GM19438 (cell line): ENCODE measurements at regions not wholly inside any gene's neighbourhood (a gene's known extent, or its start where the extent isn't known, plus 50 kb on each side); places are given as distances from the start of the nearest gene placed in this dataset.
A peak's percentile ranks its signal among the peaks of the same experiment; 100 is the strongest.

Source experiments
- ATAC-seq: cut with Tn5 transposase; IDR thresholded peaks from one replicate; pipeline ENCODE4 v1.9.1; 2021; ENCODE audit warnings: low read depth; ENCODE audit not compliant: unreplicated experiment

DNA sequence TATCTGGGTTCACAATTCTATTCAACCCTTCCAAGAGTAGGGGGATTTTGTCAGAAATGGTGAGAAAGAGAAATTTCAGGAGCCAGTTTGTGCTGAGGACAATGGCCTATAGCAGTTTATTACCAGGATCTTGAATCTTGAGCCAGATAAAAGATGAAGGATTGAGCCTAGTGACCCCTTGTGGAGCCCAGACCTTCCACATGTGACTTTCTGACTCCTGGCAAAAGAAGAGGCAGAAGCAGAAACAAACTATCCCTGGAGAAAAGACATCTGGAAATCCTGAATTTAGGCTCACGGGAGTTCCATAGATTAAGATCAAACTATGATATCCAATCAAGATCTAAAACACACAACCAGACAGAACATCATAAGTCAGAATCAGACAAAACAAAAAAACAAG, 60.9 kb upstream of the CHRM2 start:
- ATAC-seq, result no peak

DNA sequence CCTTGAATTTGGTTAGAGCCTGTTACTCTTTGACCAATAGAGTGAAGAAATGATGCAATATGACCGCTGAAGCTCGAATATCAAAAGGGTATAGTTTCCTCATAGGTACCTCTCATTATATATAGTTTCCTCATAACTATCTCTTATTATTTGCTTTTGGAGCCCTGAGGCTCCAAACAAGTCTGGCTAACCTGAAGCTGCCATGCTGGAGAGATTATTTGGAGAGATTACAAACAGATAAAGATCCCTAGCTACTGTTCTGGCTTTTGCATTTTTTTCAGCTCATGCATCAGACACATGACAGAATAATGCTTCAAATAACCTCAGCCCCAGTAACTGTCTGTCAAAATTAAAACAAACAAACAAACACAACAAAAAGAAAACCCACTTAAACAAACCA, 65.4 kb upstream of the CHRM2 start:
- ATAC-seq, result no peak

DNA sequence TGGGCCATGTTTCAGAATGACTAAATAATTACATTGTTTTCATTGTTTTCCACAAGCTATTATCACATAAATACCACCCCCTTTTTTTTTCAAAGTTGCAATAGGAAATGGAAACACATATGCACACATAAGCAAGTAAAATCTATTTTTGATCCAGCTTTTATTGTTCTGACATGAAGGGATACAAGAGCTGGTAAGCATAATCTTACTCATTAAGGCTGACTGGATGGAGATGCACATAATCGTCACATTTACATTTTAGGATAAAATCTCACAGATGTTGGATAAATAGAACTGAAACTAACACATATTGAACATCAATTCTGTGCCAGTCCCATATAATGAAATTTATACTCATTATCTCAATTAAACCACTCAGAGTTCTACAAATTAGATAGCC, 84.5 kb upstream of the CHRM2 start:
- ATAC-seq, result no peak

DNA sequence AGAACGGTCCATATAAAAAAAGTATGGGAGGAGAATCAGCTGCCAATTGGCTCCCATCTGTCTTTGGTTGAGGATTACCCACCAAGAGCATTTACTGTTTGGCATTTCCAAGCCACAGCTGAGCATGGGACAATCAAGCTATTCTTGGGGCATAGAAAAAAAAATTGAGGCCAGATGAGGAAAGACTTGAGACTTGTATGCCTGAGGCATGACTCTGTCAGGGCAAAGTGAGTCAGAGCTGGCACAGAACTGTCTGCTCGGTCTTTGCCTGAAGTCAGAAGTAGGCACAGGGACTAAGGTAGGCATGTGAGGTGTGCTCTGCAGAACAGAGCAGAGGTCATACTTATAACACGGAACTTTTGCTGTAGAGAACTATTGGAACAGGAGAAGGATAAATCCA, 126.5 kb upstream of the CHRM2 start:
- no peak for ATAC-seq

DNA sequence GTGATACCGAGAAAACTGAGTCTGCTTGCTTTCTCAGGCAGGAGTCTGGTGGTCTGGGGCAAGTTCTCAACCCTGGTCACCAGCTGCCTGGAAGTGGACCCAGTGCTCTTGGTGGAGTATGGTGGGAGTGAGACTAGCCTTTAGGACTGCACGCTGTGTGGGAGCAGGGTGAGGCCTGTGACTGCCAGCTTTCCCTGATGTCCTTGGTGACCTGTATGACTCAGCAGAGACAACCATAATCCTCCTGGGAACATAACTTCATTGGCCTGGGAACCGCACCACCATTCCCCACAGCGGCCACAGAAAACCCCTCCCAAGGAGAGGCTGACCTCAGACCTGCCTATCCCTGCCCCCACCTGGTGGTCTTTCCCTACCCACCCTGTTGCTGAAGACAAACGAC, 139.5 kb upstream of the CHRM2 start:
- no peak for ATAC-seq

DNA sequence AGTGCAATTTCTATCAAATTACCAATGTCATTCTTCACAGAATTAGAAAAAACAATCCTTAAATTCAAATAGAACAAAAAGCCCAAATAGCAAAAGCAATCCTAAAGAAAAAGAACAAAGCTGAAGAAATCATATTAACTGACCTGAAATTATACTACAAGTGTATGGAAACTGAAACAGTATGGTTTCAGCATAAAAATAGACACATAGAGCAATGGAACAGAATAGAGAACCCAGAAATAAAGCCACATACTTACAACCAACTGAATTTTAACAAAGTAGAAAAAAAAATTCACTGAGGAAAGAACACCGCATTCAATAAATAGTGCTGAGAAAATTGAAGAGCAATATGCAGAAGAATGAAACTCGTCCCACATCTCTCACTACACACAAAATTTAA, 142.0 kb upstream of the CHRM2 start:
- no peak for ATAC-seq

DNA sequence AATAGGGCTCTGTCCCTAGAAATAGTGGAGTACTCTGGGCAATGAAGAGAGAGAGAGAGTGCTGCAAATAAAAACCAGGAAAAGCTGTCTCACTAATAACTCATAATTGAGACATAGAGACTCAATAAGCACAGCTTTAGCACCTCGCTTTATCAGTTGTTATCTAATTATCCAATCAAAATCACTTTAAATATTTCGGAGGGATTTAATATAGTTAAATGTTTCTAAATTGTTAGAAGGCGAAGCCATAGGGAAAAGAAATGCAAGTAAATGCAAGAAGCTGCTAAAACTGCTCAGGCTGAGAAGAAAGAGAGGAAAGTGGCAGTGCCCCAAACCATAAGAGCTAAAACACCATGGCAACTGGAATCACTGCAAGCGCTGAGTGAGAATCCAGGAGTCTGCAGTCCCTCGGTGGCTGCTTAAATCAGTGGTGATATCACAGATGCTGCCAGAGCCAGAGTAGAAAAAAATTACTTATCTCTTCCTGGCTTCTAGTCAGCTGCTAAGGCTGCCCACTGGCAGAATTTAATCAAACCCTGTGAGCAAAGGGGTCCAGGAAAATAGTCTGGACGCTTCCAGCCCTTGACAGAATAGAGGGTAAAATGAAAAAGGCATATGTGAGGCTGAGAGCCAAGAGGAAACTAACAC, 150.4 kb upstream of the CHRM2 start:
- ATAC-seq, result no peak

DNA sequence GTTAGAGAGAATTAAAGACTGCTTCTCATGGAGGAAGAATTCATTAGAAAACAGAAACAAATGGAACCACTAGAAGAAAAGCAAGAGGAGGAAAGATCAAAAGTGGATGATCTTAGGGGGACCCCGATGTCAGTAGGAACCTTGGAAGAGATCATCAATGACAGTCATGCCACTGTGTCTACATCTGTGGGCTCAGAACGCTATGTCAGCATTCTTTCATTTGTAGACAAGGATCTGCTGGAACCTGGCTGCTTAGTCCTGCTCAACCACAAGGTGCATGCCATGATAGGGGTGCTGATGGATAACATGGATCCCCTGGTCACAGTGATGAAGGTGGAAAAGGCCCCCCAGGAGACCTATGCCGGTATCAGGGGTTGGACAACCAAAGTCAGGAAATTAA, 154.4 kb upstream of the CHRM2 start:
- no peak for ATAC-seq

DNA sequence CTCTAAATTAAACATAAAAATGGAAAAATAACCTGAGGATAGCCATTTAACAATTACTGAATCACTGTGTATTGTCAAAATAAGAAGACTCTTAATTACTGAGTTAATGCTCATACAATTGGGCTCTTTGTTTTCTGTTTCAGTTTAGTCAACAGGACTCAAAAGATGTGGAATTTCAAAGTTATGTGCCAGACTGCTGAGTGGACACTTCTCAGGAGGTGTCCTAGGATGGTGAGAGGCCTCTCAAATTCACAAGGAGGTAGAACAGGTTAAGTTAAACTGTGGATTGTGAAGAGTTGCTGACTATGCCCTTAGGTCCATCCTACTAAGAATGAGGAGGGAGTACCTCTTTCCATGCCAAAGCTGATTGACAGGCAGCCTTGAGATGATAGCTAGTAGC, 157.7 kb upstream of the CHRM2 start:
- ATAC-seq, result no peak

DNA sequence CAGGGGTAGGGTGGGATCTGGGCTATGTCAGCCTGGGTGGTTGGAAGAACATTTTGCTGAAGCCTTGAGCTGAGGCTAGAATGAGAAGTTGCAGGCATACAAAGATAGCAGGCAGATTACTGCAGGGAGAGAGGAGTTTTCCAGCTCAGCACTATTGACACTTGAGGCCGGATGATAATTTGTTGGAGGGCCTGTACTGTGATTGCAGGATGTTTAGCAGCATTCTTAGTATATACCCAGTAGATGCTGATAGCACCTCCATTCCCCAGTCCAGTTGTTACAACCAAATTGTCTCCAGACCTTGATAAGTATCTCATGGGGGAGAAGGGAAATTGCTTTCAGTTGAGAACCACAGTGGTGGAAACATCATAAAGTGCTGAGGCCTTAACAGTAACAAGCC, 158.6 kb upstream of the CHRM2 start:
- ATAC-seq, result no peak

DNA sequence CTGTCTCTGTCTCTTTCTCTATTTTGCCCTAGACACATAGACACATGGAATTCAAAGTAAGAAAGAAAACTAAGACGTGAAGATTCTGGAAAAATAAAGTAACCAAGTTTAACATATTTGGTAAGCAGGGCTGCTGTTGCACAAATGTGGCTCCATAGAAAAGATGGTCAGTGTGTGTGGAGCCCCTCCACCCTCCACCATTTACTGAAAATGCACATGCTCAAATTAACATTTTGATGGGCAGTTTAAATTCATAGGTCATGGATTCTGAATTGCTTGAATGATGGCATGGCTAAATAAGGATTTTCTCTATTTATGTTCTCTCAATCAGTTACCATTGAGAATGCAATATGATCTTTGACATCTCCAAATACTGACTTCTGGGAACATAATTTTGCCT, 165.5 kb upstream of the CHRM2 start:
- ATAC-seq, result no peak

DNA sequence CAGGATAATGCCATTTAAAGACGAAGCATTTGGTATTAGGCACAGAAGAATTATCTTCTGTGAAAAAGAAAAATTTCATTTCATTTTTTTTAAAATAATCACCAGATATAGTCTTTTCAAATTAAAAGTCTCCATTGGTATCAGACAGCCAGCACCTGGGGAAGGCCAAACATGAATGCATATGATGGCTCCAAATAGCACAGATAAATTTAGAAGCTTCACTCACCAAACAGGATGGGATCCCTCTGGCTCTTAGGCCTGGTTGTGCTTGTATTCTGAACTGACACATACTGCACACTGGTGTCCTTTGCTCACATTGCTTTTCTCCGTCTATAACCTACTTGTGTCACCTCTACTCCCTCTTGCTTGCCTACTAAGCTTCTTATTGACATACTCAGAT, 169.5 kb upstream of the CHRM2 start:
- no peak for ATAC-seq

DNA sequence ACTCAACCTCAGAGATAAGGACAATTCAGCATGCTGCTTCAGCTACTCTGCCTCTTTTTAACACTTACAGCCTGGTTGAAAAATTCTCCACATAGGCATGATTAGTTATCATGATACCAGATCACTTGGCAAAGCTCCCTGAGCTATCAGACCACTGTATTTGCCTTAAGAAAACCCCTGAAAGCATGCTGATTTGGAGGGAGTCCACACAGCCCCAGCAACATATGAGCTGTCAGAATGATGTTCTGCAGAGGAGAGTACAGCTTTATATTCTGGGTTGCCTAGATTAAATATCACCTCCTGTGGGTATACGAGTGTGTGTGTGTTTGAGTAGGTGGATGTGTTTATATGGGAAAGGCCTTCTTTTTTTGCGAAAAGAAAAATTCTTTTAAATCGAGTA, 170.2 kb upstream of the CHRM2 start:
- ATAC-seq, result no peak

DNA sequence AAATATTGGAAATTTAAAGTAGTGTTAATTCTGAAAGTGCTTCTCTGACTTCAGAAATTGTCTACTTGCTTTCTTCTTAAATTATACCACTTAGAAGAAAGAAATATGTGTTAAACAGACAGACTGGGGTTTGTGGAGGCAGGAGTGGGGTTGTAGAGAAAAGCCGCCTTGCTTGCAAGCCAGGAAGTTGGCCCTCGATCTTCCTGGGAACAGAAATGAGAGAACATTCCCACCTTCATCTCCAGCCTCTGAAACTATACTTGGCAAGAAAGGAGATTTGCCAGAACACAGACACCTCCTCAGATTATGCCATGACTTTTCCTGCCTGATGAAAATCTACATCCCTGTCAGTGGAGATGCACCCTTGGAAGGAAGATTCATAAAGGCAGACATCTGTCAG, 171.2 kb upstream of the CHRM2 start:
- no peak for ATAC-seq

DNA sequence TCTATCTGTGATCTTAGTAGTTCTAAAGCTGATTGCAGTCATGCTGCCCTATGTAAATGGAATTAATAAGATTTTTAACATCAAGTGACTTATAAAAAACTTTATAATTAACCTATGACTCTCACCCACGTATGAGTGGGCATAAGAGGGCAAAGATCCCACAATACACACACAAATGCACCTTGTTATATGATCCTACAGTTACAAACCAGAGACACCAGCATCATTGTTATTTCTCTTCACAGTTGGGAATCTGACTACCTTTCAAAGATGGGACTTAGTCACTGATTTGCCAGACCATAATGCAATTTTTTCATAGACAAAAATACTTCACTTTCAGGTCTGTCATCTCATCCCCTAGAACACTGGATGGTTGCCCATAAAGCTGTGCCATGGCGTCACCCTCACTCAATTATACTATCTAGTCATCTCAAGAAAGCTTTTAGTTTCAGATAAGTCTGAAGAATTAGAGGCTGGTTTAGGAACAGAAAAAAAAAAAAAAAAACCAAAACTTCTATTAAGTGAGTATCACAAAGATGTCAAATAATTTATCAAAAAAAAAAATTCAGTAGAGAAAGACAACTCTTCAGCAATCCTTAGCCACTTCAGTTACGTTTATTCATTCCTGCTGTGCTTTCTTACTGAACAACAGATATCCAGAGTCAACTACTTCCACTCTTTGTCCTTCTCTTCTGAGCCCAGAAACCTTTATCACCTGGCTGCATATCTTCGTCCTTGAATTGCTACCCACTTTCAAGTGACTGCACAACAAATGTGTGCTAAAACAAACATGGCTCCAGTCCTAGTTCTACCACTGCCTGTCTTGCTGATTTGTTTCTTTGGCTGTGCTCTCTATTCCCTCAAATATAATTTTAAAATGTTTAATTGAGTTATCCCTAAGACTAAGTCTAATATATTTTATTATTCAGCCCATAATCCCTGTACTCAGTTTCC, 175.0 kb upstream of the CHRM2 start:
- no peak for ATAC-seq

DNA sequence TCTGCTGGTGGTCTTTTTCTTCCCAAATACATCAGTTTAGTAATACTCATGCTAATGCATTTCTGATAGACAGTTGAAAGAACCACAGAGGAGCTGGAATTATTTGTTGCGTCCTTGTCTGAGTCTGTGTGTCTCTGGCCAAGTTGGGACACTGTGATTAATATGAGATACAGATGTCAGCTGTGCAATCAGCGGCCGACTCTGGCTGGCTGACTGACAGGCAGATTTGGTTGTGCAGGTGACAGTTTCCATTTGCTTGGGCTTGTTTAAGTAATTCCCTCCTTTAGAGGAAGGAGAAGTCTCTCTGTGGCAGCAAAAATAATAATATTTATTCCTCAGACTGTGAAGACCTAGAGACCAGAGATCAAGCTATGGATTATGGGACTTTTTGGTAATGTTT, 176.2 kb upstream of the CHRM2 start:
- no peak for ATAC-seq

DNA sequence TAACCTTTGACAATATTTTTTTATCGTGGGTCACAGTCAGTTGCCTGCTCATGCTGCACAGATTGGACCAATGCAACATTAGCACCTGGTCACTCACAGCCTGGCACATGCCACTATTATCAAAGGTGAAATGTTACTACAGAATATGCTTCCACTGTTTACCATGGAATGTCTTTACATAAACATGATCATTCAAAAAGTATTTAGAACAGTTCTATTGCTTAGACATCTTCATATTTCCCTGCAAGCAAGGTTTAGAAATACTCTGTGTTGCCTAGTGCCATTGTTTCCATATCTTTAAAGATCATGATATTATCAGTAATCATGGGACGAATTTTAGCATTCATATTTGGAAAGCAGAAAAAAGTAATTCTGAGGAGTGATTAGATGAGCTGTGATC, 179.9 kb upstream of the CHRM2 start:
- ATAC-seq, result no peak

DNA sequence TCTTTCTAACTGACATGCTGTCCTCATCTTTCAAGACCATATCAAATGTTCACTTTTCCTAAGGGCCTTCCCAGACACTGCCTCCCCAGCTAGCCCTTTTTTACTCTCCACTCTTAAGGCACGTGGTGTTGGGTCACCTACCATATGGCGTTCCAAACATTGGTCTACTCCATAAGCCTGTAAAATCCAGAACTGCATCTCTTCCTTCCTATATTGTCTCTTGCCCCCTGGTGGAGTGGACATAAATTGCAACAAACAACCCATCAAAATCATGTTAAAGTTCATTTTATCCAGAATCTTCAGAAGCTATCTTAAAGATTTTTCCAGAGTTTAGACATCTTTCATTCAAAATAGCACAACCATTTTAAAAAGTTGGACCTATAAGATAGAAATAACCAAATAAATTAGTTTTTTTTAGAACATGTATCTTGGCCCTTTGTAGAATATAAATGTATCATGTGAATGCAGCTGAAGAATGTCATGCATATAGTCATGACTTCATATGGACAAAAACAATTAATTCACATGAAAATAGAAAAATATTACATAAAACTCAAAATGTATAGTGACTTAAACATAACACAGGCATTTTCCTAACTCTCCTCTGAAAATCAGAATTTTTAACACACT, 180.6 kb upstream of the CHRM2 start:
- ATAC-seq, result no peak

DNA sequence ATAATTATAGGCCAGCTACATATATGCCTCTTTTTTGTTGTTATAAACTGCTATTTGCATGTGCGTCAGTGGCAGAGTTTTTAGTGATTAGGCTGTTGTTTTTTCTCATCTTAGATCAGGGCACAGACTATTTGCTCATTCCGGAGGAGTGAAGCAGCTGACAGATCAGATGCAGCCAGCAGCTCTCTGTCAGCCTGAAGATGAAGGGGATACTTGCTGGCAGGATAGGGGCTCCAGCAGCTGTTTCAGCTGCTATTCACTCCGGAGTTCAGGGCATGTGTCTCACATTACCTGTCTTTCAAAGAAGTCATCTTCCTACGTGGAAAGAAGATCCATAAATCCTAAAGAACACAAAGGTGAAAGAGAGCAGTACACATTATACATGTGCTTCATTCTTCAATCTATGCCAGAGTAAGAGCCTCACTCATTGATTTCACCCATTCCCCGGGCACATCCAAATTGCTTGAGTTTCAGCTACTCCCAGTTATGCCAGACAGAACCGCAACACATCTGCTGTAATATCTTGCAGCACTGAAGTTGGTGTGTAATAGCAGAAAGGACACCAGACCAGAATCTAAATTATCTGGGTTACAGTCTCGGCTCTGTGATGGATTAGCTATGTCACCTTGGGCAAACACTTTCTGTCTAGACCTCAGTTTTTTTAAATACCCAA, 182.8 kb upstream of the CHRM2 start:
- ATAC-seq, result no peak

DNA sequence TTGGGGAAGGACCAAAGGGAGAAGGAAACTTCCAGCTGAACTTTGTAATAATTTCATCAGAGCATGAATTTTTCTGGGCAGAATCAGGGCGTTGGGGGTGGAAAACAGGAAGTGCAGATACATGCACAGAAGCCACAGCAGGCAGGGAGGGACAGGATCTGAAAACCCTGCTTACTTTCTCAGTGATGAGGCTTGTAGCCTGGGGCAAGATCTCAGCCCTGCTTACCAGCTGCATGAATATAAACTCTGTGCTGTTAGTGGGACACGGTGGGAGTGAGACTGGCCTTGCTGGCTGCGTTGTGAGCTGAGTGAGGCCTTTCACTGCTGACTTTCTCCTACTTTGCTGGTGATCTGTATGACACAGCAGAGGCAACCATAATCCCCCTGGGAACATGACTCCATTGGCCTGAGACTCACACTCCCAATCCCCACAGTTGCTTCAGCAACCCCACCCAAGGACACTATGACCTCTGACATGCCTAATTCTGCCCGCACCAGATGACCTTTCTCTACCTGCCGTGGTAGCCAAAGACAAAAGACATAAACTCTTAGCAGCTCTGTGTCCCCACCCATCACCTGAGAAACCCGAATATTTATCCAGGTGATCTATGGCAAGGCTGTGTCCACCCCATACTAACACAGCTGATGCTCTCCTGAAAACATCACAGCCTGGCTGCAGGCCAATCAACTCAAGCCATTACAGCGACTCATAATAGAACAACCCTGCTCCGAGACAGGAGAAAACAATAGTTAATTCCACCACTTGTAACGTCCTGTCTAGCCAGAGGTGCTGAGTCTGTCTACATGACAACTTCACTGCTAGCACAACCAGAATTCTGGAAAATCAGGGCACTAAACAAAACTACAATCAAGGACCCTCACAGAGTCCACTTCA, 190.7 kb upstream of the CHRM2 start:
- ATAC-seq, result peak; percentile 93
